ENCODE measurements at regions not wholly inside any gene's neighbourhood (a gene's known extent, or its start where the extent isn't known, plus 50 kb on each side); places are given as distances from the start of the nearest gene placed in this dataset.

- TF ChIP-seq TAF1 (IDR thresholded peaks at IDR 0.05; ENCODE audit: low read depth) (no peak), EGR1 (IDR thresholded peaks at IDR 0.05) (no peak), FOXM1 (IDR thresholded peaks at IDR 0.05; ENCODE audit: borderline replicate concordance, low read depth) (no peak), EP300 (IDR thresholded peaks at IDR 0.05; ENCODE audit: borderline replicate concordance) (no peak), RAD21 (IDR thresholded peaks at IDR 0.05; ENCODE audit: low read depth) (0 out of 2 replicates have a peak, but pooled peaks have one; percentile 8), NFIC (IDR thresholded peaks at IDR 0.05) (no peak), YY1 (IDR thresholded peaks at IDR 0.05; ENCODE audit: low read depth) (no peak), TEAD4 (IDR thresholded peaks at IDR 0.05) (no peak), CEBPB (IDR thresholded peaks at IDR 0.05) (no peak), MAX (IDR thresholded peaks at IDR 0.05) (no peak), ZBTB7A (IDR thresholded peaks at IDR 0.05; ENCODE audit: low read depth) (no peak)
These were observed 1482.5 kb upstream of the TMEM132C start for GRCh38 chr12:126784328-126784921.
